CD14-positive monocyte (primary cell): ENCODE measurements at regions not wholly inside any gene's neighbourhood (a gene's known extent, or its start where the extent isn't known, plus 50 kb on each side); places are given as distances from the start of the nearest gene placed in this dataset.

Experiments
- DNase-seq, 3 donors: peaks; one replicate each; pipeline ENCODE4 v3.0.0-alpha.2; 2011 to 2022
- H2AFZ ChIP-seq: 2 replicates; pipeline ENCODE4 v1.6.0; 2012; ENCODE audit warnings: mild to moderate bottlenecking, low read depth, low read length, inconsistent platforms; ENCODE audit not compliant: insufficient read depth, poor library complexity, severe bottlenecking
- H3K27ac ChIP-seq, 2 donors: 1 replicate in 1 of 2; 2 replicates in 1 of 2; pipeline ENCODE4 v1.5.1; 2012 to 2013; ENCODE audit warnings: low read length in 2 of 2, control low read depth in 1 of 2, inconsistent platforms in 1 of 2, low read depth in 1 of 2, mild to moderate bottlenecking in 1 of 2
- H3K27me3 ChIP-seq, 2 donors: one replicate each; pipeline versions ENCODE4 v1.6.0 to v1.6.1; 2011 to 2013; ENCODE audit warnings: low read length in 2 of 2; ENCODE audit not compliant: control insufficient read depth in 2 of 2, insufficient read depth in 2 of 2
- H3K36me3 ChIP-seq, 2 donors: replicated peaks in 1 of 2; 1 replicate in 1 of 2; 2 replicates in 1 of 2; pipeline versions ENCODE4 v1.5.1 to v1.6.1; 2012 to 2013; ENCODE audit warnings: low read length in 2 of 2, control low read depth in 1 of 2, inconsistent platforms in 1 of 2, mild to moderate bottlenecking in 1 of 2; ENCODE audit not compliant: insufficient read depth in 2 of 2, control insufficient read depth in 1 of 2
- H3K4me1 ChIP-seq, 2 donors: 1 replicate in 1 of 2; 2 replicates in 1 of 2; pipeline versions ENCODE4 v1.5.1 to v1.6.1; 2012 to 2013; ENCODE audit warnings: low read length in 2 of 2, control low read depth in 1 of 2, inconsistent platforms in 1 of 2, mild to moderate bottlenecking in 1 of 2, moderate library complexity in 1 of 2; ENCODE audit not compliant: insufficient read depth in 2 of 2, control insufficient read depth in 1 of 2
- H3K4me2 ChIP-seq: replicated peaks from 2 replicates; pipeline ENCODE3; 2012; ENCODE audit warnings: low read length, moderate library complexity, mild to moderate bottlenecking; ENCODE audit not compliant: poor library complexity, severe bottlenecking; ENCODE audit errors: extremely low read depth
- H3K4me3 ChIP-seq, 3 experiments: fragments of 200-600 bp in 1 of 3; sonication (generic) in 1 of 3; replicated peaks in 1 of 3; 1 replicate in 2 of 3; 2 replicates in 1 of 3; pipeline ENCODE4 v1.5.1; 2011 to 2013; ENCODE audit warnings: low read length in 3 of 3, mild to moderate bottlenecking in 3 of 3, control low read depth in 2 of 3, low read depth in 2 of 3, inconsistent platforms in 1 of 3, moderate library complexity in 1 of 3
- H3K79me2 ChIP-seq: 2 replicates; pipeline ENCODE4 v1.6.0; 2012; ENCODE audit warnings: mild to moderate bottlenecking, control low read depth, inconsistent platforms, low read length, moderate library complexity; ENCODE audit not compliant: insufficient read depth
- H3K9ac ChIP-seq: 2 replicates; pipeline ENCODE4 v1.6.0; 2017; ENCODE audit warnings: low read length, mild to moderate bottlenecking; ENCODE audit not compliant: insufficient read depth, poor library complexity, severe bottlenecking
- H3K9me3 ChIP-seq, 2 donors: replicated peaks in 1 of 2; 1 replicate in 1 of 2; 2 replicates in 1 of 2; pipeline versions ENCODE4 v1.5.1 to v1.6.1; 2012 to 2013; ENCODE audit warnings: low read length in 2 of 2, control low read depth in 1 of 2; ENCODE audit not compliant: control insufficient read depth in 1 of 2, insufficient read depth in 1 of 2
- H4K20me1 ChIP-seq: 2 replicates; pipeline ENCODE4 v1.6.0; 2012; ENCODE audit warnings: mild to moderate bottlenecking, low read length, control low read depth, moderate library complexity; ENCODE audit not compliant: insufficient read depth
- H3K27ac Mint-ChIP-seq, 7 donors: one replicate each; pipeline ENCODE4 v1.8.0; 2020; ENCODE audit warnings: mild to moderate bottlenecking in 7 of 7, mixed read lengths in 7 of 7, moderate library complexity in 6 of 7, inconsistent platforms in 2 of 7
- H3K27me3 Mint-ChIP-seq, 3 donors: one replicate each; pipeline ENCODE4 v1.8.0; 2021 to 2022; ENCODE audit warnings: low read depth in 3 of 3, mild to moderate bottlenecking in 3 of 3, mixed read lengths in 3 of 3, moderate library complexity in 3 of 3, inconsistent platforms in 1 of 3
- H3K36me3 Mint-ChIP-seq, 2 donors: one replicate each; pipeline ENCODE4 v1.8.0; 2020; ENCODE audit warnings: mixed read lengths in 2 of 2, inconsistent platforms in 1 of 2, mild to moderate bottlenecking in 1 of 2
- H3K4me1 Mint-ChIP-seq: one replicate; pipeline ENCODE4 v1.8.0; 2020; ENCODE audit warnings: mild to moderate bottlenecking, mixed read lengths
- H3K4me3 Mint-ChIP-seq, 2 donors: one replicate each; pipeline ENCODE4 v1.8.0; 2020; ENCODE audit warnings: mild to moderate bottlenecking in 2 of 2, mixed read lengths in 2 of 2, moderate library complexity in 1 of 2
- H3K9me3 Mint-ChIP-seq, 7 donors: one replicate each; pipeline ENCODE4 v1.8.0; 2020 to 2022; ENCODE audit warnings: mixed read lengths in 7 of 7, mild to moderate bottlenecking in 6 of 7, moderate library complexity in 6 of 7, inconsistent platforms in 2 of 7
- CTCF ChIP-seq: fragments of 200-600 bp; IDR thresholded peaks from one replicate; pipeline ENCODE4 v1.8.0; 2022; ENCODE audit warnings: antibody characterized with exemption, mild to moderate bottlenecking
- WGBS: methylation state at CpG from one replicate; pipeline ENCODE4 v1.1.5; 2013; ENCODE audit warnings: missing lambda C conversion rate; ENCODE audit not compliant: insufficient coverage; 5-methylcytosine and 5-hydroxymethylcytosine counted together
- intact Hi-C, 2 donors: fragments of 100-400 bp; cut with micrococcal nuclease; formaldehyde crosslinking; loops; one replicate each; pipeline versions ENCODE4 v1.15.0 to v1.15.1; 2023

GRCh38 chr5:8048920-8049319, 180.0 kb downstream of the MTRR start:
- Histone ChIP-seq H3K9ac (no peak overlapping the region), H3K4me1 (no peaks in the 10 kb centered on the region), H3K9me3 (peaks cover 19 to 38% of the 10 kb centered on the region in 2 donors), H4K20me1 (no peaks in the 10 kb centered on the region), H3K4me3 (no peak overlapping the region), H3K36me3 (no peaks in the 10 kb centered on the region), H2AFZ (no peak overlapping the region), H3K27me3 (no peaks in the 10 kb centered on the region), H3K79me2 (no peaks in the 10 kb centered on the region), H3K4me2 (no peak overlapping the region), H3K27ac (no peak overlapping the region)
- Mint-ChIP-seq H3K27ac (no peak overlapping the region), H3K27me3 (peaks cover 0 to 2% (median 0%) of the 10 kb centered on the region in 3 donors), H3K9me3 (peaks cover 11 to 29% (median 20%) of the 10 kb centered on the region in 7 donors), H3K4me3 (no peak overlapping the region), H3K36me3 (no peaks in the 10 kb centered on the region), H3K4me1 (no peaks in the 10 kb centered on the region)
- TF ChIP-seq CTCF = no peak
- DNase-seq = no peak
- intact Hi-C loops = no loop called here
- WGBS = no CpG with 5 or more reads among the region's 1 CpG

DNA sequence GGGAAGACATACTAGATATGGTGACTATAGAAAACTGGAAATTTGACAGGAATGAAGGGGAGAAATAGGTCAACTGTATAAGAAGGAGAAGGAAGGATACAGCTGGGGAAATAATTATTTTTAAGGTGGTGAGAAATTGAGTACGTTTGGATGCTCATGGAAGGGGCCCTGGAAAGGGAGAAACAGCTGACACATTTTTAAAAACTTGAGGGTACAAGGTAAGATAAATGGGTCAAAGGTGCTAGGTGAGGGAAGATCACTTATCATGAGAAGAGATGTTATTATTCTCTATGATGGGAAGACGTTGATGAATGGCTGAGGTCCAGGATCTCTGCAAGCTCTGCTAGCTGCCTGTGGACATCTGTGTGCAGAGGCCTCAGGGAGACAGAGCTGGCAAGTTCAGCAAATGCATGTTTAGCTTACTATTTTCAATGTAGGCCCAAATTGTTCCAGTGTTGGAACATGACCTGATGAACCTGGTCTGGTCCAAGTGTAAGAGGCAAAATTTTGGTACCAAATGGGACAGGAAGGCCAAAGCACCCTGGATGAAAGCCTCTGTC, 181.7 kb downstream of the MTRR start:
- peaks cover 8 to 25% (median 19%) of the 10 kb centered on the region in 7 donors for H3K9me3 Mint-ChIP-seq
- Histone ChIP-seq H3K4me1 (no peaks in the 10 kb centered on the region), H3K4me3 (no peak overlapping the region), H3K9ac (no peak overlapping the region), H3K9me3 (peaks cover 19 to 38% of the 10 kb centered on the region in 2 donors), H3K79me2 (no peaks in the 10 kb centered on the region), H4K20me1 (no peaks in the 10 kb centered on the region), H3K27me3 (no peaks in the 10 kb centered on the region), H2AFZ (no peak overlapping the region), H3K27ac (no peak overlapping the region), H3K4me2 (no peak overlapping the region), H3K36me3 (no peaks in the 10 kb centered on the region)
- H3K4me1 Mint-ChIP-seq = no peaks in the 10 kb centered on the region
- peak overlapping the region in 1 of 7 donors; percentile 26 for H3K27ac Mint-ChIP-seq
- intact Hi-C loops = no loop called here
- no peak overlapping the region for H3K4me3 Mint-ChIP-seq
- H3K27me3 Mint-ChIP-seq = peaks cover 0 to 2% (median 0%) of the 10 kb centered on the region in 3 donors
- no peak for TF ChIP-seq CTCF
- no peak for DNase-seq
- WGBS = 72% methylated on average over 2 of the region's 2 CpGs
- no peaks in the 10 kb centered on the region for H3K36me3 Mint-ChIP-seq
